ENCODE measurements at regions not wholly inside any gene's neighbourhood (a gene's known extent, or its start where the extent isn't known, plus 50 kb on each side); places are given as distances from the start of the nearest gene placed in this dataset.

DNA sequence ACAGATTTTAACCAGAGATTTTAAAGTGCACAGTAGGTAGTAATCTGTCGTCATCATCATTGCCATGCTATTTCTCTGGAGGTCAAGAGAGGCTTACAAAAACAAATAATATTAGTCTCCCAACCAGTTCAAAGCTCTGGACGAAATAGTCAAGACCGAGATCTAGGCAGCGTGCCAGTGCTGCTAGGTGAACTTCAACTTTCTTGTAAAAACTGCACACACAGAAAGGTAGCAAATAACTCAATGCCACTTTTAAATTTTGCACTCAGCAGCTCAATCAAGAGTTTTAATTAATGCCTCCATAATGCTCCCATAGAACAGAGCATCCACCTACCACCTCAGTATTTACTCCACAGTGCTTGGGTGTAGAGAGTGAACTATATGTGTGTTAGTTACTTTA lies 656.8 kb downstream of the IRX1 start:
- TF ChIP-seq TARDBP (IDR thresholded peaks at IDR 0.05), result no peak
- TF ChIP-seq BHLHE40 (IDR thresholded peaks at IDR 0.05; ENCODE audit: borderline replicate concordance), result no peak
- TF ChIP-seq SP1 (IDR thresholded peaks at IDR 0.05), result no peak
- no peak for TF ChIP-seq NFRKB (IDR thresholded peaks at IDR 0.05)
- no peak for TF ChIP-seq PKNOX1 (IDR thresholded peaks at IDR 0.05)

Measured in HEK293T (cell line).